ENCODE measurements at regions not wholly inside any gene's neighbourhood (a gene's known extent, or its start where the extent isn't known, plus 50 kb on each side); places are given as distances from the start of the nearest gene placed in this dataset.

- FAIRE-seq: no peak
- TF ChIP-seq PHB2 (IDR thresholded peaks at IDR 0.05; ENCODE audit: low read depth) (no peak), JUND (IDR thresholded peaks at IDR 0.05; ENCODE audit: borderline replicate concordance, low read depth, low read length) (no peak), JUND (tag; IDR thresholded peaks at IDR 0.05; ENCODE audit: borderline replicate concordance, low read depth, low read length) (no peak), E2F6 (IDR thresholded peaks at IDR 0.05; ENCODE audit: borderline replicate concordance in 1 of 2, extremely low read depth in 1 of 2, insufficient read depth in 1 of 2, insufficient read length in 1 of 2, low read depth in 1 of 2, low read length in 1 of 2, poor library complexity in 1 of 2, severe bottlenecking in 1 of 2) (no peak), SIRT6 (IDR thresholded peaks at IDR 0.05; ENCODE audit: low read depth, low read length) (no peak), TBL1XR1 (IDR thresholded peaks at IDR 0.05; ENCODE audit: low read length in 2 of 2) (no peak), SMAD2 (IDR thresholded peaks at IDR 0.05; ENCODE audit: low read depth, low read length) (no peak), ZBTB49 (CRISPR knock-in tag; IDR thresholded peaks at IDR 0.05; ENCODE audit: borderline replicate concordance) (no peak), MYC (IDR thresholded peaks at IDR 0.05; ENCODE audit: low read depth, low read length) (no peak), MYC (CRISPR knock-in tag; IDR thresholded peaks at IDR 0.05; ENCODE audit: borderline replicate concordance, low read depth) (no peak), MCM5 (IDR thresholded peaks at IDR 0.05; ENCODE audit: low read depth) (no peak), ZNF3 (CRISPR knock-in tag; IDR thresholded peaks at IDR 0.05) (no peak), ZNF398 (CRISPR knock-in tag; IDR thresholded peaks at IDR 0.05) (no peak), TSHZ1 (CRISPR knock-in tag; IDR thresholded peaks at IDR 0.05) (no peak)
Observed at GRCh38 chr6:128727500-128727899, 155.4 kb upstream of the LAMA2 start.

More at GRCh38 chr6:128727500-128727899, 155.4 kb upstream of the LAMA2 start:
- Histone ChIP-seq H3K4me1 (replicated peaks in 1 of 2; ENCODE audit: control insufficient read depth in 2 of 2, insufficient read depth in 2 of 2, low read length in 2 of 2) (no peaks in the 10 kb centered on the region), H3K79me2 (ENCODE audit: control insufficient read depth, insufficient read depth, low read length) (no peaks in the 10 kb centered on the region), H3K27me3 (ENCODE audit: control insufficient read depth in 2 of 2, insufficient read depth in 2 of 2, low read length in 2 of 2) (no peaks in the 10 kb centered on the region), H3K4me3 (no peak overlapping the region), H3K9me1 (ENCODE audit: control insufficient read depth, insufficient read depth, low read length) (no peaks in the 10 kb centered on the region), H4K20me1 (replicated peaks; ENCODE audit: control insufficient read depth, insufficient read depth, low read length) (no peaks in the 10 kb centered on the region), H3K4me2 (ENCODE audit: insufficient read depth, low read length) (no peak overlapping the region), H3K9ac (ENCODE audit: insufficient read depth in 1 of 2, low read depth in 2 of 2, low read length in 2 of 2) (no peak overlapping the region), H2AFZ (ENCODE audit: low read depth, low read length) (no peak overlapping the region), H3K9me3 (replicated peaks; ENCODE audit: control insufficient read depth, insufficient read depth, low read depth, low read length) (no peaks in the 10 kb centered on the region), H3K27ac (ENCODE audit: extremely low read depth, low read depth, low read length) (no peak overlapping the region), H3K36me3 (ENCODE audit: control insufficient read depth, insufficient read depth, low read length) (no peaks in the 10 kb centered on the region)
- WGBS (ENCODE audit: insufficient coverage, low coverage, missing lambda C conversion rate): 0% methylated on average over 2 of the region's 2 CpGs
- no peak for DNase-seq (ENCODE audit: extremely low read depth in 1 of 4, low spot score in 3 of 4)
- BruUV-seq (replicated peaks): no TSS peak
- POLR2A ChIA-PET: no interaction called here
- CTCF ChIA-PET (ENCODE audit: low intra/inter-chr PET ratio): no interaction called here
- in situ Hi-C loops (cut with MboI) (no loop called here), intact Hi-C loops (cut with micrococcal nuclease) (loop anchor here (2.0 kb wide), 1 partner anchor 525 kb away; no protein-coding TSS in a partner anchor)
- ATAC-seq: no peak
